SK-N-SH (cell line): ENCODE measurements at regions not wholly inside any gene's neighbourhood (a gene's known extent, or its start where the extent isn't known, plus 50 kb on each side); places are given as distances from the start of the nearest gene placed in this dataset.

Source experiments
- CTCF ChIA-PET: fragments of 300-600, 350-600 bp; formaldehyde crosslinking; extraction: SDS; loops from one replicate; lab custom pipeline; 2021; lab: Yijun Ruan, JAX
- POLR2A ChIA-PET: fragments of 350-600 bp; sonication (Branson Sonifier 250); formaldehyde crosslinking; extraction: SDS; loops from one replicate; lab custom pipeline; 2020; ENCODE audit warnings: antibody characterized with exemption, inconsistent platforms; lab: Yijun Ruan, JAX
- DNase-seq: peaks from one replicate; pipeline ENCODE4 v3.0.0; 2012
- H2AFZ ChIP-seq: fragments of 200-600 bp; sonication (generic); 2 replicates; pipeline ENCODE4 v1.8.1; 2016; ENCODE audit warnings: antibody characterized with exemption, mild to moderate bottlenecking, low read depth
- H3F3A ChIP-seq: fragments of 200-600 bp; sonication (generic); replicated peaks from 2 replicates; pipeline ENCODE3; 2016; ENCODE audit warnings: antibody characterized with exemption, mild to moderate bottlenecking; ENCODE audit not compliant: insufficient read depth
- H3K27ac ChIP-seq, 2 experiments: fragments of 200-500 bp in 1 of 2; fragments of 200-600 bp in 1 of 2; sonication (Bioruptor generic) in 1 of 2; sonication (generic), shearing (Covaris generic) in 1 of 2; 2 replicates each; pipeline versions ENCODE4 v1.5.1 to v1.6.1; 2014 to 2016; ENCODE audit warnings: low read depth in 2 of 2, inconsistent platforms in 1 of 2, low read length in 1 of 2, mild to moderate bottlenecking in 1 of 2, mixed read lengths in 1 of 2
- H3K27me3 ChIP-seq: fragments of 200-600 bp; sonication (generic), shearing (Covaris generic); 2 replicates; pipeline ENCODE4 v1.6.1; 2016; ENCODE audit warnings: mixed run types; ENCODE audit not compliant: insufficient read depth
- H3K36me3 ChIP-seq, 2 experiments: fragments of 200-500 bp in 1 of 2; fragments of 200-600 bp in 1 of 2; sonication (Bioruptor generic) in 1 of 2; sonication (generic) in 1 of 2; replicated peaks in 1 of 2; 2 replicates each; pipeline versions ENCODE3 to v1.5.1; 2014 to 2016; ENCODE audit warnings: low read length in 1 of 2, mild to moderate bottlenecking in 1 of 2; ENCODE audit not compliant: insufficient read depth in 2 of 2, control insufficient read depth in 1 of 2
- H3K4me1 ChIP-seq, 2 experiments: fragments of 200-500 bp in 1 of 2; fragments of 200-600 bp in 1 of 2; sonication (Bioruptor generic) in 1 of 2; sonication (generic), shearing (Covaris generic) in 1 of 2; 2 replicates each; pipeline versions ENCODE4 v1.5.1 to v1.6.1; 2014 to 2016; ENCODE audit warnings: low read depth in 1 of 2, low read length in 1 of 2, mixed run types in 1 of 2; ENCODE audit not compliant: insufficient read depth in 2 of 2, control insufficient read depth in 1 of 2
- H3K4me2 ChIP-seq: fragments of 200-600 bp; sonication (generic), shearing (Covaris generic); 2 replicates; pipeline ENCODE4 v1.6.1; 2017; ENCODE audit warnings: mixed run types
- H3K4me3 ChIP-seq, 2 experiments: fragments of 200-500 bp in 1 of 2; fragments of 200-600 bp in 1 of 2; sonication (Bioruptor generic) in 1 of 2; sonication (generic), shearing (Covaris generic) in 1 of 2; 2 replicates each; pipeline versions ENCODE4 v1.5.1 to v1.8.1; 2014 to 2016; ENCODE audit warnings: low read depth in 2 of 2, inconsistent platforms in 1 of 2, low read length in 1 of 2, mild to moderate bottlenecking in 1 of 2, mixed read lengths in 1 of 2, moderate library complexity in 1 of 2
- H3K79me2 ChIP-seq: fragments of 200-600 bp; sonication (generic); 2 replicates; pipeline ENCODE4 v1.8.1; 2017; ENCODE audit warnings: mild to moderate bottlenecking; ENCODE audit not compliant: insufficient read depth
- H3K9ac ChIP-seq: fragments of 200-600 bp; sonication (generic); 2 replicates; pipeline ENCODE4 v1.6.1; 2017; ENCODE audit warnings: mixed run types
- H3K9me2 ChIP-seq: fragments of 200-600 bp; sonication (generic); 2 replicates; pipeline ENCODE4 v1.6.1; 2017; ENCODE audit warnings: mixed run types
- H3K9me3 ChIP-seq: fragments of 200-600 bp; sonication (generic); 2 replicates; pipeline ENCODE4 v1.6.1; 2017; ENCODE audit warnings: mixed run types, mild to moderate bottlenecking, moderate library complexity
- H4K20me1 ChIP-seq: fragments of 200-600 bp; sonication (generic); 2 replicates; pipeline ENCODE4 v1.6.1; 2017; ENCODE audit warnings: mild to moderate bottlenecking, mixed run types; ENCODE audit not compliant: insufficient read depth
- CTCF ChIP-seq: fragments of 200-600 bp; sonication (generic); IDR thresholded peaks from 2 replicates; pipeline ENCODE4 v1.6.1; 2017; ENCODE audit warnings: antibody characterized with exemption, mild to moderate bottlenecking, moderate library complexity
- JUND ChIP-seq: IDR thresholded peaks from 2 replicates; pipeline ENCODE4 v1.4.0; 2012
- MEF2A ChIP-seq: IDR thresholded peaks from 2 replicates; pipeline ENCODE4 v1.4.0; 2012; ENCODE audit warnings: low read depth, borderline replicate concordance
- NFIC ChIP-seq: IDR thresholded peaks from 2 replicates; pipeline ENCODE4 v1.4.0; 2012; ENCODE audit warnings: borderline replicate concordance
- NRF1 ChIP-seq: IDR thresholded peaks from 2 replicates; pipeline ENCODE4 v1.6.1; 2012; ENCODE audit warnings: low read depth, mild to moderate bottlenecking, low read length
- PBX3 ChIP-seq: IDR thresholded peaks from 2 replicates; pipeline ENCODE4; 2012
- POLR2AphosphoS5 ChIP-seq: IDR thresholded peaks from 2 replicates; pipeline ENCODE4 v1.6.1; 2012; ENCODE audit warnings: low read depth, low read length
- RAD21 ChIP-seq: IDR thresholded peaks from 2 replicates; pipeline ENCODE4 v1.6.1; 2012; ENCODE audit warnings: mild to moderate bottlenecking, low read length
- REST ChIP-seq: IDR thresholded peaks from 2 replicates; pipeline ENCODE4 v1.6.1; 2012; ENCODE audit warnings: mild to moderate bottlenecking, low read depth, low read length, moderate library complexity
- RFX5 ChIP-seq: IDR thresholded peaks from 2 replicates; pipeline ENCODE4 v1.6.1; 2012; ENCODE audit warnings: mild to moderate bottlenecking, improper control_type of control experiment, low read length
- SMC3 ChIP-seq: IDR thresholded peaks from 2 replicates; pipeline ENCODE4 v1.6.1; 2012; ENCODE audit warnings: low read depth, low read length, improper control_type of control experiment
- USF1 ChIP-seq: IDR thresholded peaks from 2 replicates; pipeline ENCODE4 v1.4.0; 2012; ENCODE audit warnings: low read depth, borderline replicate concordance
- WGBS: methylation state at CpG from one replicate; pipeline ENCODE4 v1.1.6; 2017; ENCODE audit warnings: low lambda C conversion rate; 5-methylcytosine and 5-hydroxymethylcytosine counted together

- CTCF ChIA-PET: interaction anchor here (1.4 kb wide), 1 partner anchor 349 kb away, joined by 4 read pairs; no protein-coding TSS in a partner anchor
- H3K9ac ChIP-seq: no peak overlapping the region
- H3K9me3 ChIP-seq: no peaks in the 10 kb centered on the region
- H3K4me2 ChIP-seq: no peak overlapping the region
- no peak overlapping the region for H3K27ac ChIP-seq
- H3F3A ChIP-seq: no peaks in the 10 kb centered on the region
- H3K4me1 ChIP-seq: no peaks in the 10 kb centered on the region; a peak in 2 of 4 replicates
- DNase-seq: no peak
- H3K79me2 ChIP-seq: no peaks in the 10 kb centered on the region
- H3K9me2 ChIP-seq: no peaks in the 10 kb centered on the region
- H3K27me3 ChIP-seq: no peaks in the 10 kb centered on the region
- TF ChIP-seq JUND: no peak
- no peak for TF ChIP-seq USF1
- no peak for TF ChIP-seq CTCF
- no peak for TF ChIP-seq NRF1
- TF ChIP-seq POLR2AphosphoS5: no peak
- TF ChIP-seq PBX3: no peak
- TF ChIP-seq RFX5: no peak
- TF ChIP-seq RAD21: no peak
- no peak for TF ChIP-seq REST
- no peak for TF ChIP-seq MEF2A
- TF ChIP-seq NFIC: no peak
- TF ChIP-seq SMC3: no peak
- H3K36me3 ChIP-seq: no peaks in the 10 kb centered on the region
- no peaks in the 10 kb centered on the region for H4K20me1 ChIP-seq
- no peak overlapping the region for H3K4me3 ChIP-seq
- whole genome bisulfite sequencing: 73% methylated on average over 4 of the region's 4 CpGs
- POLR2A ChIA-PET: no interaction called here
- H2AFZ ChIP-seq: no peak overlapping the region
Observed at GRCh38 chr12:25785134-25785533, 173.3 kb upstream of the RASSF8 start.
